ENCODE measurements at regions not wholly inside any gene's neighbourhood (a gene's known extent, or its start where the extent isn't known, plus 50 kb on each side); places are given as distances from the start of the nearest gene placed in this dataset.

DNA sequence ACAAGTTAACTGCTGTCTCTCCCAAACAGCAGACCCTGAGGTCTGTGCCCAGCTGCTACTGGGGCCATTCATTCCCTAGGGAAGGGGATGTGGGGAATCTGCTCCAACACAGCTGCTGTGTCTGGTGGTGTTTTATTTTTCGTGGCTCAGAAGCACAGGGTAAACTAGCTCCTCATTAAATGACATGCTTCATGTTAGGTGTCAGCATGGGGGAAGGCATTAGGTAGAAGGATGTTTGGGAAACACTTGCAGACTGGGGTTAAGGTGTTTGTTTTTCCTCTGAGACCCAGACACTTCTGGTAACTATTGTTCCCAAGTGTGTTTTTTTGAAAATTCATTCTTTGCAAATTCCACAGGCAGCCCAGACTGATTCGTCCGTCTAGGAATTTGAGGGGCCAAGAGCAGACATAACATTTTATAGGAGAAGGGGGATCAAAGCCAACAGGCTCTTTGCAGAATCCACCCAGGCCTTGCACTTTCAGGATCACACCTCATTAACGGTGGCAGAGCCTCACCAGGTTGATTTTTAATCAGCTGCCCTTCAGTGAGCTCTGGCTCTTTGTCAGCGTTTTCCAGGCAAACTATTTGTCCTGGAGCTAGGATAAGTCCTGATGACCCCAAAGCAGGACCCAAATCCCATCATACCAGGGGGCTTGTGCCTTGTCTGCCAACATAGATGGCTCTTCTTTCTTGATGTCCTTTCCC lies 65.4 kb upstream of the ITGA11 start:
- in situ Hi-C loops (cut with HindIII; ENCODE audit: low pct_unique_long_range_greater_than_20kb, low sequenced_read_pairs): no loop called here
- DNase-seq (ENCODE audit: low read depth, low spot score): no peak

DNA sequence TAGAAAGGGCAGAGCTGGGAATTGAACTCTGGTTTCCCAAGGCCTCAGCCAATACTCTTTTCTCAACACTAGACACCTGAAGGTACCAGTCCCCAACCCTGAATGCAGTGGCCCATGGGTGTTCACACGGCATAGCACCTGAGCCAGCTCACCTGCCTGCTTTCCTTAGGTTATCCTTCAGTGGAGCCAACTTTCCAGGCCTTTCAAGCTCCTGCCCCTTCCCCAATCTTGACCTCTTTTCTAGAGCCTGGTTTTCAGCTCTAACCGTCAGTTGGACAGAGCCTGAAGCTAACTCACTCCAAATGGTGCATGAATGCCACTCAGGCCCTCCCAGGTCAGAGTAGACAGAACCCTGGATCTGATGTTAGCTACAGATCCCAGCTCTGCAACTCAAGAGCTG lies 66.1 kb upstream of the ITGA11 start:
- in situ Hi-C loops (cut with HindIII; ENCODE audit: low pct_unique_long_range_greater_than_20kb, low sequenced_read_pairs): no loop called here
- DNase-seq (ENCODE audit: low read depth, low spot score): no peak

DNA sequence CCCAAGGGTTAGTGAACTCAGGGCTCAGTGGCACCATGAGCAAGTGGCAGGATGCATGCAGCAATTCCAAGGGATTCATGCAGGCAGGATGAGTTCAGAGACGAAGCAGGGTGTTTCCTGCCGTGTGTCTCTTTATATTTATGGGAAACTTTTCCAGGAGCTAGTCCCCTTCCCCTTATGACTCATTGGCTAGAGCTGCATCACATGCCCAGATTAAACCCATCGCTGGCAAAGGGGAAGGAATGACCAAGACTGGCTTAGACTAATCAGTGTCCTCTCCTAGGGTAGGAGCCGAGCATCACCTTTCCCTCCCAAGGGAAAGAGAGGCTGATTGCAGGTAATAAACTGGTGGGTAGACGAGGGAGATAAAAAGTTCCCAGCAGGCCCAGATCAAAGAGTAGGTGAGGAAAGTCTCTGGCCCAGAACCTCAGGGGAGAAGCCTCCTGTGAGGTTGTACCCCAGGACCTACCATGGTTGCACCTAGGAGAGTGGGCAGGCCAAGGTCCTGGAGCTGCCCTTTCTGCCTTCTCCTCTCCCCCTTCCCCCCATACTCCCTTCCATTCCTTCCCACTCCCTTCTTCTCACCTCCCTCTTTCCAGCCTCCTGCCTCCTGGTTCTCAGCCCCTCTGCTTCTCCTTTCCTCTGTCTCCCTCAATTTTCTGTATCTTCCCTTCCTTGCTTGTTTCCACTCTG lies 67.8 kb upstream of the ITGA11 start:
- in situ Hi-C loops (cut with HindIII; ENCODE audit: low pct_unique_long_range_greater_than_20kb, low sequenced_read_pairs): no loop called here
- peak; percentile 3 for DNase-seq (ENCODE audit: low read depth, low spot score)

DNA sequence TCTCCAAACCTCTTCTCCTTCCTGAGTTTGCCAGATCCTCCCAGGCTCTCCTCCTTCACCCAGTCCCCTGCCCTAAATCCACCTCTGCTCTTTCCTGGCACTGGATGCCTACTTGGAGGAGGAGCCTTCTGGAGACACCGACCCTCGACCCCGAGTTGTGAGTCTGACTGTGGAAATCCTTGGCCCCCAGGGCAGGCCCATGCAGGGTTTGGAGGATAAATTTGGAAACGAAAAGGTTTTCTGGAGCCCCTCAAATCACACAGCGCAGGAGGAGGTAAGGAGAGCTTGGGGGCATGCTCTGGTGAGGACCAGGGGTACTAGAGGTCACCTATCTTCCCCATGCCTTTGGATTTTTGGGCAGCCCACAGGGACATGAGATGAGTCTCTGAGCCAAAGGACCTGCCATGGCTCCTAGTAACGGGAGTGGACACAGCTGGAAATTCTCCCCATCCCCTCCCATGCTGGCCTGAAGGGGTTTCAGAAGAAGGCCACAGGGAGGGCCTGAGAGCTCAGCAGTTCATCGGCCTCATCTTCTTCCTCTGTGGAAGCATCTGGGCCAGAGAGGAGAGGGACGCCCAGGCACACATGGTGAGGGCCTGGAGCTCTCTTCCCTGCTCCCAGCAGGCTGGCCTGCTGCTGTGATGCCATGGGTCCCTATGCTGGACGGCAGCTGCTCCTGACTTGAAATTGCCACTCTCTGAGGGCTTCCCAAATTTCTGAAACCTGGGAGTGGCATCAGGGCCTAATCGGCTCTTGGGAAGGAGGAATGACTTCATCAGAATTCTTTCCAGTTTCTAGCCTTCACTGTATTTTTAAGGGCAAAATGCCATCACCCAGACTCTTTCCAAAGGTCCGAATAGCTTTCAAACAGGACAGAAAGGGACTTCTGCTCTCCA lies 68.6 kb upstream of the ITGA11 start:
- in situ Hi-C loops (cut with HindIII; ENCODE audit: low pct_unique_long_range_greater_than_20kb, low sequenced_read_pairs): no loop called here
- DNase-seq (ENCODE audit: low read depth, low spot score): no peak

DNA sequence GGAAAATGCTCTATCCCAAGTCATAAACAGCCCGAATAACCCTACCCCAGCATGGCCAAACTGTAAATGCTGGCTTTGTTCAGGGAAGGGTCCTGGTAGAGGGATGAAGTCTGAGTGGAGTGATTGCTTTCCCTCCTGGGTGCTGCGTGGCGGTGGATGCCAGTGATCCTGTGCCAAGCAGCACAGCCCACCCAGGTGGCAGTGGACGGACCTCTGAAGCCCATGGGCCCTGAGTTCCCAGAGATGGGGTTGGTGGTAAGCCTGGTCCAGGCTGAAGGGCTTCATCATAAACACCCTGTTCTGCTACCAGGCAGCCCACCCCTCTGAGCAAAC lies 69.3 kb upstream of the ITGA11 start:
- in situ Hi-C loops (cut with HindIII; ENCODE audit: low pct_unique_long_range_greater_than_20kb, low sequenced_read_pairs): no loop called here
- no peak for DNase-seq (ENCODE audit: low read depth, low spot score)

DNA sequence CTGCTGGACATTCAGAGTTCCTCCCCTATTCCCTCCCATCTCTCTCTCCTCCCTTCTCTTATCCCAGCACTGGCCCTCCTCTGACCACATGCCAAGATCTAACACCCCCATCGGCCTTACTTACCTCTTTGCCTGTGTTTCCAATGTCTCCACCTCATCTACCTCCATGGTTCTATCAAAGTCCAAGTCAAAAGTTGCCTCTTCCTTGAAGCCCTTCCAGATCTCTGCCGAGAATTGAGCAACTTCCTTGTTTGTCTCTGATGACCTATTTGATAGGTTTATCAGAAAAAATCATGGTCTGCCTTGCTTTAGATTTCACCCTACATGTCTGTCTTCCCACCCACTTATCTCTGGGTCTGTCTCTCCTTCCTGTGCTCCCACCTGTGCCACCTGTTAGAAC lies 69.7 kb upstream of the ITGA11 start:
- no peak for DNase-seq (ENCODE audit: low read depth, low spot score)
- in situ Hi-C loops (cut with HindIII; ENCODE audit: low pct_unique_long_range_greater_than_20kb, low sequenced_read_pairs): no loop called here

DNA sequence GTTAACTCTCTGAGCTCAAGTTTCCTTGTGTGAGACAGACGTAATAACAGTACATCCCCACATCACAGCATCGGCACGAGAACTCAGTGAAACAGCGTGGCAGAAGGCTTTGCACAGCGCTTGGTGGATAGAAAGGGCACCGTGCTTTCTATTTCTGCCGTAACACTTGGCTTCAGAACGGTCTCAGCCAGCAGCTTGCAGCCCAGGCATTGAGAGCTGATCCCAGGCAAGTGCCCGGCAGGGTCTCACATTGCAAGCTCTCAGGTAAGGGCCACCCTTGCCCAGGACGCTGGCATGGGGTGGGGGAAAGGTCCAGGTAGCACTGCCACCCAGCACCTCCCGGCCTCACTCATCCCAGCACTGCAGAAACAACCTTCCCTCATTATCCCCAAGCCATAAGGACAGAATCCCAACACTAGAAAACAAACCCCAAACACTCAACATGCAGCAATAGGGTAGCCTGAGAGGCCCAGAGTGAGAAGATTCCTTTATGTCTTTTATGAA lies 70.5 kb upstream of the ITGA11 start:
- DNase-seq (ENCODE audit: low read depth, low spot score): no peak
- in situ Hi-C loops (cut with HindIII; ENCODE audit: low pct_unique_long_range_greater_than_20kb, low sequenced_read_pairs): no loop called here

DNA sequence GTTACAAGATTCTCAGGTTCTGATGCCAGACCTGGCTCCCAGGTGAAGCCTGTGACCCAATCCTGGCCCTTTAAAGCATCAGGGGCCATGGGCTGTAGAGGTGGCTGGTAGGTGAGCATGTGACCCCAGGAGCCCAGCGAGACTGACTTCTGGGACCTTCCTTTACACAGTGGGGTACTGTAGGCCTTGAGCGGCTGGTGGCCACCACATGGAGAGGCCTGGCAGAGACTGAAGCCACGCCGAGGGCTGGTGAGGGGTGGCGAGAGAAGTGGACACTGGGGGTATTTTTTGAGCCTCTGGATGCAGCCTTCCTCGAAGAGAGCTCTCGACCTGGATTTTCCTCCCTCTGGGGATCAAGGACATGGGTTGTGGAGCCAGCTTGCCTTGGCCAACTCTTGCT lies 71.2 kb upstream of the ITGA11 start:
- in situ Hi-C loops (cut with HindIII; ENCODE audit: low pct_unique_long_range_greater_than_20kb, low sequenced_read_pairs): no loop called here

DNA sequence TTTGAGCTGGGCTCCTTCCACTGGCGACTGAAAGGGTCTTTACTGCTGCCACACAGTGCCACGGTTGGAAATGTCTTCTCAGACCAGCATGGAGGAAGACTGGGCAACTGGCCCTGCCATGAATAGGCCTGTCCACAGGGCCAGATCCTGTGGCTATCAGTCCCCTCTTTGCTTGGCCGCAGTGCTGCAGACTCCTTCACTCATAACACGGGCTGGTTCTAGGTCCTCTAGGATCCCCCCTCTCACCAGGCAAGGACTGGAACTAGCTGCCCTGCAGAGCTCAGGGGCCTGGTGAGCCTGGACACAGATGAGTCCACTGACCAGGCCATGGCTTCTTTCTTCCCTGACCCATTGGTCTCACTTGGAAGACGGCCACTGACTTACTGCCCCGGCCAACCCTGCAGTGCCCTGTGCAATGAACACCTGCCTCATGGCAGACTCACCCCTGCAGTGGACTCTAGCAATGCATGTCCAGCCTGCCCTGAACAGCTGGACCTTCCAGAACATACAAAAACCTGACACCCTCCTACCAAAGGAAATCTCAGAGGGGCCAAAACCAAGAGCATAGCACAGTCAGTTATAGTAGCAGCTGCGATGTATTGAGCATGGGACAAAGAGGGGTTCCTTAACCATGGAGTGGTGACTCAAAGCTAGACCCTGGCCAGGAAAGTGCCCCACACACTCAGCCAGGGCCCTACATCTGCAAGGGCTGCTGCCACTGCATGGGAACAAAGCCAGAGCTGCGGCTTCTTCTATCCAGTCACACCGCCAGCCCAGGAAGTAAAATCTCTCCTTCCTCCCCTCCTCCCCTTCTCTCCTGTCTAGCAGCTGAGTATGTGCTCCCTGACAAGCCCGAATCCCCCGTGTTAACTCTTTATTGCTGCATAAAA lies 72.1 kb upstream of the ITGA11 start:
- no peak for DNase-seq (ENCODE audit: low read depth, low spot score)
- in situ Hi-C loops (cut with HindIII; ENCODE audit: low pct_unique_long_range_greater_than_20kb, low sequenced_read_pairs): no loop called here

More for the DNA sequence above, 71.2 kb upstream of the ITGA11 start:
- no peak for DNase-seq (ENCODE audit: low read depth, low spot score)

DNA sequence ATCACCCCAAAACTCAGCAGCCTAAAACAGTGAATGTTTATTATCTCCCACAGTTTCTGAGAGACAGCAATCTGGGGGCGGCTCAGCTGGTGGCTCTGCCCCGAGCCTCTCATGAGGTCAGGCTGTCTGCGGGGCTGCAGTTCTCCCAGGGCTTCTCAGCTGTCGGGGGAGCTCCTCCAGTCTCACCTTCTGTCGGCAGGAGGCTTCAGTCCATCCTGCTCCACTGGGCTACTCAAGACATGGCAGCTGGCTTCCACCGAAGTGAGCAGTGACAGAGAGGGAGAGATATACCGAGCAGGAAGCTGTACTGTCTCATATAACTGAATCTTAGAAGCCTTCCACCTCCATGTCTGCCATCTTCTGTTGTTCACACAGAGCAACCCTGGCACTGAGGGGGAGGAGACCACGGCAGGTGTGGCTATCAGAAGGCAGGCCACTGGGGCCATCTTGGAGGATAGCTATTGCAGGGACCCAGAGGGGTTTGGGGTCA lies 72.8 kb upstream of the ITGA11 start:
- in situ Hi-C loops (cut with HindIII; ENCODE audit: low pct_unique_long_range_greater_than_20kb, low sequenced_read_pairs): no loop called here
- no peak for DNase-seq (ENCODE audit: low read depth, low spot score)

DNA sequence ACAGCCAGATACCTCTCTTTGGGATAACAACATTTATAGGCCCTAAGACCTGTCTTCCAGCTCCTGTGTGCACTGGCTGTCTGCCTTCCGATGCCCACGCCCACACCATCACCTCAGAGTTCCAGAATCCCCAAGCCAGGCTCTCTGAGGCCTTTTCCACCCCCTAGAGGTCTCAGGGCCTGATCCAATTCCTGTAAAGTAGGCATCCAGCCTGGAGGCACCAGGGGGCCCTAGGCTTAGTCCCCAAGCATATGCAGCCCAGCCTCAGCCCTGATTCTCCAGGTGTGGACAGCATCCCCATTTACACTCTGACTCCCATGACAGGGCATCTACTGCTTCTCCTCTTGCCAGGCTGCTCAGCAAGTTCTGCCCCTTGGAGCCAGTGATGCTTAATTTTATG lies 72.7 kb upstream of the CORO2B start:
- in situ Hi-C loops (cut with HindIII; ENCODE audit: low pct_unique_long_range_greater_than_20kb, low sequenced_read_pairs): no loop called here
- DNase-seq (ENCODE audit: low read depth, low spot score): no peak

DNA sequence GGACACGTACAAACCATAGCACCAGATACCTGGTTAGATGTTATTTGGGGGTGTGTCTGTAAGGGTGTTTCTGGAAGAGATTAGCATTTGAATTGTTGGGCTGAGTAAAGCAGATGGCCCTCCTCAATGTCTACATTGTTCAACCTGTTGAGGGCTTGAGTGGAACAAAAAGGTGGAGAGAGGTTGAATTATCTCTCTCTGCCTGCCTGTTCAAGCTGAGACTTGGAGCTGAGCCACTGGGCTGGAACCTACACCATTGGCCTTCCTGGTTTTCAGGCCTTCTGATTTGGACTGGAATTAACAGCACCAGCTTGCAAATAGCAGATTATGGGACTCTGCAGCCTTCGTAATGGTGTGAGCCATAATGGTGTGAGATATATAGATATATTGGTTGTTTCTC lies 71.3 kb upstream of the CORO2B start:
- DNase-seq (ENCODE audit: low read depth, low spot score): no peak
- in situ Hi-C loops (cut with HindIII; ENCODE audit: low pct_unique_long_range_greater_than_20kb, low sequenced_read_pairs): no loop called here

DNA sequence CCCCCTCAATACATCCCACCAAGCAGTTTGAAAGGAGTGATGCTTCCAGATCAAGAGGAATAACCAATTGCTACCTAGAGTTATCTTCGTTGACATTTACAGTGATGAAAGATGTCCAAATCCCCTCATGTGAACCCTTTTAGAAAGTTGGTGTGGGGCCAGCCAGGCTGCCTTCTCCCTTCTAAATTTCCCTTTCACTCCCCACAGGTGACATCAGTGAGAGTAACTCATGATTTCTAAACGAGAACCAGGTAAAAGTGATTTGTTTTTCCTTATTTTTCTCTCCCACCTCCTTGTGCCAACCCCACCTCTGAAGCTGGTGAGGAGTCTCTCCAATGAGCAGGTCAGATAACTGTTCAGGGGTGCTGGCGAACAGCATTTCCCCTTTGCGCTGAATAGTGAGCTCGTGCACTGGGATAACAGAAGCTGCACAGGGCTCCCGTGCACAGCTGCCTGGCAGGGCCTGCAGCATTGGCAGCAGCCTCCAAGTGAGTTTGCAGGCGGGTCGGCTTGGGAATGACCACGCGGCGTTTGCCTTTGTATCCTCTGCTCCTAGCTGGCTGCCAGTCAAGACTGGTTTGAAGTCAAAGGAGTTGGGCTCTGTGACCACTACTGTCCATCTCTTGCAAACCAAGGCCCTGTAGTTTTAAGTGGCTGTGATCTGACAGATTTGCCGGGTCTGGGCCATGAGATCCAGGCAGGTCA lies 70.2 kb upstream of the CORO2B start:
- in situ Hi-C loops (cut with HindIII; ENCODE audit: low pct_unique_long_range_greater_than_20kb, low sequenced_read_pairs): no loop called here
- DNase-seq (ENCODE audit: low read depth, low spot score): no peak

DNA sequence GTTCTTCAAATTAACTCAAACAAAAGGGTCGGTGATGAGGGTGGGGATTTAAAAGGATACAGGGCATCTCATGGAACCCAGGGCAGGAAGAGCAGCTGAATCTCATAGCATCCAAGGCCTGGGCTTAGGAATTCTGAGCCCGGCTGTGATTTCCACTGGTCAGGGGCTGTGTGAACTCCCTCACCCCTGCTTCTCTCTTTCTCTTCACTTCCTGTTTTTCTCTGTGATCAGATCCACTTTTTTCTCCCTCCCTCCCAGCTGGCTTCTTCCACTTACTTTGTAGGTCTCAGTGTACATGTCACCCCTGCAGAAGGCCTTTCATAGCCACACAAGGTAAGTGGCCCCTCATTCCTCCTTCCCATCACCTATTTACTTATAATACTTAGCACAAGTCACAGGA lies 68.2 kb upstream of the CORO2B start:
- in situ Hi-C loops (cut with HindIII; ENCODE audit: low pct_unique_long_range_greater_than_20kb, low sequenced_read_pairs): no loop called here
- DNase-seq (ENCODE audit: low read depth, low spot score): no peak

DNA sequence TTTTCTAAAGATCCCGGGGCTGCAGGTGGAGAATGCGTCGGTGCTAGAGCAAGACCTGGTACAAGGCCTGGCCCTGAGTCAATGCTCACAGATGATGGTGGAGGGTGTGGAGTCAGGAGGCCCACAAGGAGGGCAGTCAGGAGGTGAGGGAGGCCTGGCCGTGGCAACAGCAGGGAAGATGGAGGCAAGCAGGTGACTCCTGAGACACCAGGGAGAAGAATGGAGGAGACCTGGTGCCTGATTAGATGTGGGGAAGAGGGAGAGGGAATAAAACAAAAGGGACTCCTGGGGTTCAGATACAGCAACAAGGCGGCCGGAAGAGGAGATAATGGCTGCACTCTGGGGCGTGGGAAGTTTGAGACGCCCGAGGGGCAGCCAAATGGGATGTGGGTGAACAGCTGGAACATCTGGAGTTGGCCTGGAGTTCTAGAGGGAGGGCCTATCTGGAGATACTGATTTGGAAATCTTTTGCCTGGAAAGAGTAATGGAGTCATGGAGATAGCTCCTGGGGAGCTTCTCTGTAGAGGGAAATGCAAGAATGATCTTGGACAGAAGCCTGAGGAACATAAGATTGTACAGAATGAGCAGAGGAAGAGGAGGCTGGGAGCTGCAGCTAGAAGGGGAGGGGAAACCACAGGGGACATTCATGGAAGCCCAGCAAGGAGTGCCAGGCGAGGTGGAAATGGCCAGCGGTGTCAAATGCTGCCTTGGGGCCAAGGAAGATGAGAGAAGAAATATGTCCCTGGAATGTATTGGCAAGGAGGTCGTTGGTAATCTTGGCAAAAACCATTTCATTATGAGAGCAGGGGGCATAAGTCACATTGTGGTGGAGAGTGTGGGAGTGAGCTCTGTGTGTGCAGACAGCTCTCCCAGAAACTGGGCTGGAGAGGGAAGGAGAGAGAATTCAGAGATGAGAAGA lies 67.5 kb upstream of the CORO2B start:
- in situ Hi-C loops (cut with HindIII; ENCODE audit: low pct_unique_long_range_greater_than_20kb, low sequenced_read_pairs): no loop called here
- no peak for DNase-seq (ENCODE audit: low read depth, low spot score)

DNA sequence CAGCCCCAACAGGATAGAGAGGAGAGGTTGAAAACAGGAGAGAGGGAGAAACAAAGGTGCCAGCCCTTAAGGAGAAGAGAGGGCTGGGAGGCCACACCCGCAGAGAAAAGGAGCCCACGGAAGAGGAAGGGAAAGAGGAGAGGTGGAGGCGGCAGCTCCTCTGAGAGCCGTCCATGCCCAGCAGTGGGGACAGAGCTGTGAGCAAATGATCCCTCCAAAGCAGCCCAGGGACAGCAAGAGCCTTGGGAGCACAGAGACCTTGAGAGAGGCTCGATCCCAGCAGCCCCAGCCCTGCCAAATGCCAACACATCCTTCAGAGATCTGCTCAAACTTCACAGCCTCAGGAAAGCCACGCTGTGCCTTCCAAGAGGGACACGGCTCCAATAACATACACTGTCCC lies 66.7 kb upstream of the CORO2B start:
- in situ Hi-C loops (cut with HindIII; ENCODE audit: low pct_unique_long_range_greater_than_20kb, low sequenced_read_pairs): no loop called here
- DNase-seq (ENCODE audit: low read depth, low spot score): no peak

All from SK-MEL-5 (cell line).